ENCODE measurements at regions not wholly inside any gene's neighbourhood (a gene's known extent, or its start where the extent isn't known, plus 50 kb on each side); places are given as distances from the start of the nearest gene placed in this dataset.

DNA sequence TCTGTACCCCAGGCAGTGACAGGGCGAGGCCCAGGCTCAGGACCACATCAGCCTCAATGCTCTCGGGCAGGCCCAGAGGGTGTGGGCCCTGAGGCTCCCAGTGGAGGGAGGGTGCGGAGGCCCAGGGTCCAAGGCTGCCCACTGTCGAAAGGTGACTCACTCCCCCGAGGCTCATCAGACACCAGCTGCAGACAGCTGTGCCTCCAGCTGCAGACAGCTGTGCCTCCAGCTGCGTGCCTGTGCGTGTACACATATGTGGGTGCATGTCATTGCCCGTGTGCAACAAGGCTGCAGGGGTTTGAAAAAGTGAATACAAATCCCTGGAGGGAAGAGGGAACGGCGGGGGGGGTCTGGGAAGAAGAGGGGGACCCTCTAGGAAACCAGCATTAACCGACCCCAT, 134.3 kb downstream of the BRD1 start:
- no peak for ATAC-seq
- TF ChIP-seq ESRRG (CRISPR knock-in tag; IDR thresholded peaks at IDR 0.05) (no peak), CSDC2 (CRISPR knock-in tag; IDR thresholded peaks at IDR 0.05) (no peak), ARNTL (CRISPR knock-in tag; IDR thresholded peaks at IDR 0.05; ENCODE audit: borderline replicate concordance, low read depth) (no peak), GLIS3 (CRISPR knock-in tag; IDR thresholded peaks at IDR 0.05) (no peak), ZNF8 (CRISPR knock-in tag; IDR thresholded peaks at IDR 0.05) (no peak), ZFP30 (CRISPR knock-in tag; IDR thresholded peaks at IDR 0.05) (no peak), RARB (CRISPR knock-in tag; IDR thresholded peaks at IDR 0.05) (no peak), ZNF70 (CRISPR knock-in tag; IDR thresholded peaks at IDR 0.05) (no peak), ISL1 (CRISPR knock-in tag; IDR thresholded peaks at IDR 0.05) (no peak)
- TF ChIP-seq, protein P1, sequence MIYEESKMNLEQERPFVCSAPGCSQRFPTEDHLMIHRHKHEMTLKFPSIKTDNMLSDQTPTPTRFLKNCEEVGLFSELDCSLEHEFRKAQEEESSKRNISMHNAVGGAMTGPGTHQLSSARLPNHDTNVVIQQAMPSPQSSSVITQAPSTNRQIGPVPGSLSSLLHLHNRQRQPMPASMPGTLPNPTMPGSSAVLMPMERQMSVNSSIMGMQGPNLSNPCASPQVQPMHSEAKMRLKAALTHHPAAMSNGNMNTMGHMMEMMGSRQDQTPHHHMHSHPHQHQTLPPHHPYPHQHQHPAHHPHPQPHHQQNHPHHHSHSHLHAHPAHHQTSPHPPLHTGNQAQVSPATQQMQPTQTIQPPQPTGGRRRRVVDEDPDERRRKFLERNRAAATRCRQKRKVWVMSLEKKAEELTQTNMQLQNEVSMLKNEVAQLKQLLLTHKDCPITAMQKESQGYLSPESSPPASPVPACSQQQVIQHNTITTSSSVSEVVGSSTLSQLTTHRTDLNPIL (CRISPR knock-in tag; IDR thresholded peaks at IDR 0.05; ENCODE audit: low read depth) = no peak
- TF ChIP-seq, protein P2, sequence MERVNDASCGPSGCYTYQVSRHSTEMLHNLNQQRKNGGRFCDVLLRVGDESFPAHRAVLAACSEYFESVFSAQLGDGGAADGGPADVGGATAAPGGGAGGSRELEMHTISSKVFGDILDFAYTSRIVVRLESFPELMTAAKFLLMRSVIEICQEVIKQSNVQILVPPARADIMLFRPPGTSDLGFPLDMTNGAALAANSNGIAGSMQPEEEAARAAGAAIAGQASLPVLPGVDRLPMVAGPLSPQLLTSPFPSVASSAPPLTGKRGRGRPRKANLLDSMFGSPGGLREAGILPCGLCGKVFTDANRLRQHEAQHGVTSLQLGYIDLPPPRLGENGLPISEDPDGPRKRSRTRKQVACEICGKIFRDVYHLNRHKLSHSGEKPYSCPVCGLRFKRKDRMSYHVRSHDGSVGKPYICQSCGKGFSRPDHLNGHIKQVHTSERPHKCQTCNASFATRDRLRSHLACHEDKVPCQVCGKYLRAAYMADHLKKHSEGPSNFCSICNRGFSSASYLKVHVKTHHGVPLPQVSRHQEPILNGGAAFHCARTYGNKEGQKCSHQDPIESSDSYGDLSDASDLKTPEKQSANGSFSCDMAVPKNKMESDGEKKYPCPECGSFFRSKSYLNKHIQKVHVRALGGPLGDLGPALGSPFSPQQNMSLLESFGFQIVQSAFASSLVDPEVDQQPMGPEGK (CRISPR knock-in tag; IDR thresholded peaks at IDR 0.05; ENCODE audit: borderline replicate concordance) = no peak
- TF ChIP-seq, protein P3, sequence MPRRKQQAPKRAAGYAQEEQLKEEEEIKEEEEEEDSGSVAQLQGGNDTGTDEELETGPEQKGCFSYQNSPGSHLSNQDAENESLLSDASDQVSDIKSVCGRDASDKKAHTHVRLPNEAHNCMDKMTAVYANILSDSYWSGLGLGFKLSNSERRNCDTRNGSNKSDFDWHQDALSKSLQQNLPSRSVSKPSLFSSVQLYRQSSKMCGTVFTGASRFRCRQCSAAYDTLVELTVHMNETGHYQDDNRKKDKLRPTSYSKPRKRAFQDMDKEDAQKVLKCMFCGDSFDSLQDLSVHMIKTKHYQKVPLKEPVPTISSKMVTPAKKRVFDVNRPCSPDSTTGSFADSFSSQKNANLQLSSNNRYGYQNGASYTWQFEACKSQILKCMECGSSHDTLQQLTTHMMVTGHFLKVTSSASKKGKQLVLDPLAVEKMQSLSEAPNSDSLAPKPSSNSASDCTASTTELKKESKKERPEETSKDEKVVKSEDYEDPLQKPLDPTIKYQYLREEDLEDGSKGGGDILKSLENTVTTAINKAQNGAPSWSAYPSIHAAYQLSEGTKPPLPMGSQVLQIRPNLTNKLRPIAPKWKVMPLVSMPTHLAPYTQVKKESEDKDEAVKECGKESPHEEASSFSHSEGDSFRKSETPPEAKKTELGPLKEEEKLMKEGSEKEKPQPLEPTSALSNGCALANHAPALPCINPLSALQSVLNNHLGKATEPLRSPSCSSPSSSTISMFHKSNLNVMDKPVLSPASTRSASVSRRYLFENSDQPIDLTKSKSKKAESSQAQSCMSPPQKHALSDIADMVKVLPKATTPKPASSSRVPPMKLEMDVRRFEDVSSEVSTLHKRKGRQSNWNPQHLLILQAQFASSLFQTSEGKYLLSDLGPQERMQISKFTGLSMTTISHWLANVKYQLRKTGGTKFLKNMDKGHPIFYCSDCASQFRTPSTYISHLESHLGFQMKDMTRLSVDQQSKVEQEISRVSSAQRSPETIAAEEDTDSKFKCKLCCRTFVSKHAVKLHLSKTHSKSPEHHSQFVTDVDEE (CRISPR knock-in tag; IDR thresholded peaks at IDR 0.05) = no peak

DNA sequence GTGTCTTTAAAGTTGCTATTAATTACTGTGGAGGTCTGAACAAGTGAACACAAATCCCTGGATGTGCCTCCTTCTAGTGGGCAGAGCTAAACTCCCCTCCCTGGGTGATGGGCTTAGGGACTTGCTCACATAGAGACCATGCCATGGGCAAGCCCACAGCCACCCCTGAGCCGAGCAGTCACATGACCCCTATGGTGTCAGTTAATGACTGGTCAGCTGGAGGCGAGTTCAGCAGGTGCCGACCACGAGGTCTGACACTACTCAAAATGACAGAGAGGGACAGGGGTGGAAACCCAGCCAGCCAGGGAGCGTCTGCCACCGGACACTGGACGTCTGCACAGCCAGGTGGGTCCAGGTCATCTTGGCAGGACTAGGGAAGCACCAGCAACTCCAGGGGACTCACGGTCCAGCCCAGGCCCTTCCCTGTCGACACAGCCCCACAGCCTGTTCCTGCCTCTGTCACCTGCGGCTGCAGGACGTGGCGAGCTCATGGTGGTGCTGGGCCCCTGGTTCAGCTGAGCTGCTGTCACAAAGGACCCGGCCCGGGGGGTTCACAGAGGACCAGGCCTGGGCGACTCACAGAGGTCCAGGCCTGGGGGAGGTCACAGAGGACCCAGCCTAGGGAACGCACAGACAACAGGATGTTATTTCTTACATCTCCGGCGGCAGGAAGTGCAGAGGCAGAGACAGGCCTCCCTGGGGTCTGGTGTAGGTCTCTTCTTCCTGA, 135.0 kb downstream of the BRD1 start:
- no peak for TF ChIP-seq ZNF8 (CRISPR knock-in tag; IDR thresholded peaks at IDR 0.05)
- ATAC-seq = no peak

DNA sequence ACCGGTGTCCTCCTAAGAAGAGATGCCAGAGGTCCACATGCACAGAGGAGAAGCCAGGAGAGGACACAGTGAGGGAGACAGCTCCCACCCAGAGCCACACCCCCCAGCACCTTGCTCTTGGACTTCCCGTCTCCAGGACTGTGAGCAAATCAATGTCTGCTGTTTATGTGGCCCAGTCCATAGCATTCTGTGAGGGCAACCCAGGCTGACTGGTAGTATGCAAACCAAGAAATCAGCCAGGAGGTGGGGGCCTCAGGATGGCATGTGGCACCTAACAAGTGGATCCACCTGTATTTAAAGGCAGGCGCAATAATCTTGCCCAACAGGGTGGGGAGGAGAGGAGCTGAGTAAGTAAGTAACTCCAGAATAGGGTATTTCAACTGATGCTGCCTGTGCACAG, 136.4 kb downstream of the BRD1 start:
- ATAC-seq = no peak
- TF ChIP-seq CSDC2 (CRISPR knock-in tag; IDR thresholded peaks at IDR 0.05) (no peak), ARNTL (CRISPR knock-in tag; IDR thresholded peaks at IDR 0.05; ENCODE audit: borderline replicate concordance, low read depth) (no peak), TCF4 (CRISPR knock-in tag; IDR thresholded peaks at IDR 0.05; ENCODE audit: borderline replicate concordance) (no peak), GLIS3 (CRISPR knock-in tag; IDR thresholded peaks at IDR 0.05) (no peak), RARB (CRISPR knock-in tag; IDR thresholded peaks at IDR 0.05) (no peak), OSR1 (CRISPR knock-in tag; IDR thresholded peaks at IDR 0.05) (no peak), SNAI2 (CRISPR knock-in tag; IDR thresholded peaks at IDR 0.05) (no peak), PPARA (CRISPR knock-in tag; IDR thresholded peaks at IDR 0.05; ENCODE audit: borderline replicate concordance) (no peak)
- TF ChIP-seq, protein P3 (CRISPR knock-in tag; IDR thresholded peaks at IDR 0.05) = no peak
- TF ChIP-seq, protein P4, sequence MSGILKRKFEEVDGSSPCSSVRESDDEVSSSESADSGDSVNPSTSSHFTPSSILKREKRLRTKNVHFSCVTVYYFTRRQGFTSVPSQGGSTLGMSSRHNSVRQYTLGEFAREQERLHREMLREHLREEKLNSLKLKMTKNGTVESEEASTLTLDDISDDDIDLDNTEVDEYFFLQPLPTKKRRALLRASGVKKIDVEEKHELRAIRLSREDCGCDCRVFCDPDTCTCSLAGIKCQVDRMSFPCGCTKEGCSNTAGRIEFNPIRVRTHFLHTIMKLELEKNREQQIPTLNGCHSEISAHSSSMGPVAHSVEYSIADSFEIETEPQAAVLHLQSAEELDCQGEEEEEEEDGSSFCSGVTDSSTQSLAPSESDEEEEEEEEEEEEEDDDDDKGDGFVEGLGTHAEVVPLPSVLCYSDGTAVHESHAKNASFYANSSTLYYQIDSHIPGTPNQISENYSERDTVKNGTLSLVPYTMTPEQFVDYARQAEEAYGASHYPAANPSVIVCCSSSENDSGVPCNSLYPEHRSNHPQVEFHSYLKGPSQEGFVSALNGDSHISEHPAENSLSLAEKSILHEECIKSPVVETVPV (CRISPR knock-in tag; IDR thresholded peaks at IDR 0.05) = no peak

Measured in SK-N-SH treated with all-trans-retinoic acid at 6 μM for 48 hours (cell line).